ENCODE measurements at regions not wholly inside any gene's neighbourhood (a gene's known extent, or its start where the extent isn't known, plus 50 kb on each side); places are given as distances from the start of the nearest gene placed in this dataset.

DNA sequence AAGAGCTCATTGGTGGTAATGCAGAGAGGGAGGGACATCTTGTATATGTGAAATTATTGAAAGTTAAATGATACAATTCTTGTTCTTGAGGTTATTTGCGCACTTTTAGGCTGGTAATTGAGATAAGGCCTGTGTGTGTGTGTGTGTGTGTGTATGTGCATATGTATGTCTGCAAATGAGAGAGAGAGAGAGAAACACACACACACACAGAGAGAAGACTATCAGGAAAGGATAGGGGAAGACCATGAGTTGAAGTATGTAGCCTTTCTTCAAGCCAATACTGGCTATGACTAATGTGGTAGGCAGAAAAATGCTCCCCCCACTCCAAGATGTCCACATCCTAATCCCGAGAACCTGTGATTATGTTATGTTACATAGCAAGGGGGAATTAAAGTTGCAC, 52.7 kb upstream of the DCD start:
- Mint-ChIP-seq H3K9me3 (no peaks in the 10 kb centered on the region), H3K4me3 (no peak overlapping the region), H3K36me3 (ENCODE audit: insufficient read depth in 2 of 2) (no peaks in the 10 kb centered on the region), H3K4me1 (ENCODE audit: low read depth) (no peaks in the 10 kb centered on the region), H3K27me3 (ENCODE audit: low read depth) (peaks cover 22% of the 10 kb centered on the region), H3K27ac (no peak overlapping the region)
- DNase-seq (no peak), ATAC-seq (replicated peaks in 1 of 2) (no peak)

- Mint-ChIP-seq H3K27ac (no peak overlapping the region), H3K27me3 (ENCODE audit: low read depth) (peaks cover 22% of the 10 kb centered on the region), H3K9me3 (no peaks in the 10 kb centered on the region), H3K4me3 (no peak overlapping the region), H3K4me1 (ENCODE audit: low read depth) (no peaks in the 10 kb centered on the region), H3K36me3 (ENCODE audit: insufficient read depth in 2 of 2) (no peaks in the 10 kb centered on the region)
- ATAC-seq (replicated peaks in 1 of 2) (no peak), DNase-seq (no peak)
Measured at GRCh38 chr12:54700301-54700700, 52.1 kb upstream of the DCD start.
